ENCODE measurements at regions not wholly inside any gene's neighbourhood (a gene's known extent, or its start where the extent isn't known, plus 50 kb on each side); places are given as distances from the start of the nearest gene placed in this dataset.

- DNase-seq (ENCODE audit: low read depth) = no peak
- no peak for TF ChIP-seq MAX (IDR thresholded peaks at IDR 0.05; ENCODE audit: low read depth, low read length)
- TF ChIP-seq CTCF (IDR thresholded peaks at IDR 0.05; ENCODE audit: low read depth, low read length) = no peak
- TF ChIP-seq MYC (IDR thresholded peaks at IDR 0.05; ENCODE audit: low read depth, low read length) = no peak
- TF ChIP-seq POLR2A (IDR thresholded peaks at IDR 0.05; ENCODE audit: extremely low read depth, insufficient read length) = no peak
- H3K4me3 ChIP-seq (ENCODE audit: low read depth, low read length) = no peak overlapping the region
These were observed 112.9 kb downstream of the CDC7 start for GRCh38 chr1:91613595-91613994.

GRCh38 chr1:91616712-91617111 lies 116.1 kb downstream of the CDC7 start:
- DNase-seq (ENCODE audit: low read depth) = no peak
- TF ChIP-seq CTCF (IDR thresholded peaks at IDR 0.05; ENCODE audit: low read depth, low read length) = no peak
- no peak for TF ChIP-seq POLR2A (IDR thresholded peaks at IDR 0.05; ENCODE audit: extremely low read depth, insufficient read length)
- no peak for TF ChIP-seq MYC (IDR thresholded peaks at IDR 0.05; ENCODE audit: low read depth, low read length)
- TF ChIP-seq MAX (IDR thresholded peaks at IDR 0.05; ENCODE audit: low read depth, low read length) = no peak
- no peak overlapping the region for H3K4me3 ChIP-seq (ENCODE audit: low read depth, low read length)

GRCh38 chr1:91617285-91617765 lies 116.7 kb downstream of the CDC7 start:
- no peak overlapping the region for H3K4me3 ChIP-seq (ENCODE audit: low read depth, low read length)
- no peak for TF ChIP-seq MAX (IDR thresholded peaks at IDR 0.05; ENCODE audit: low read depth, low read length)
- no peak for TF ChIP-seq MYC (IDR thresholded peaks at IDR 0.05; ENCODE audit: low read depth, low read length)
- TF ChIP-seq POLR2A (IDR thresholded peaks at IDR 0.05; ENCODE audit: extremely low read depth, insufficient read length) = no peak
- no peak for TF ChIP-seq CTCF (IDR thresholded peaks at IDR 0.05; ENCODE audit: low read depth, low read length)
- DNase-seq (ENCODE audit: low read depth) = no peak

GRCh38 chr1:91619881-91620280 lies 119.2 kb downstream of the CDC7 start:
- DNase-seq (ENCODE audit: low read depth) = no peak
- TF ChIP-seq MYC (IDR thresholded peaks at IDR 0.05; ENCODE audit: low read depth, low read length) (no peak), CTCF (IDR thresholded peaks at IDR 0.05; ENCODE audit: low read depth, low read length) (no peak), MAX (IDR thresholded peaks at IDR 0.05; ENCODE audit: low read depth, low read length) (no peak), POLR2A (IDR thresholded peaks at IDR 0.05; ENCODE audit: extremely low read depth, insufficient read length) (no peak)

GRCh38 chr1:91621360-91621759 lies 120.7 kb downstream of the CDC7 start:
- DNase-seq (ENCODE audit: low read depth) = no peak
- no peak for TF ChIP-seq CTCF (IDR thresholded peaks at IDR 0.05; ENCODE audit: low read depth, low read length)
- TF ChIP-seq MYC (IDR thresholded peaks at IDR 0.05; ENCODE audit: low read depth, low read length) = no peak
- no peak for TF ChIP-seq POLR2A (IDR thresholded peaks at IDR 0.05; ENCODE audit: extremely low read depth, insufficient read length)
- no peak for TF ChIP-seq MAX (IDR thresholded peaks at IDR 0.05; ENCODE audit: low read depth, low read length)
- H3K4me3 ChIP-seq (ENCODE audit: low read depth, low read length) = no peak overlapping the region

More at GRCh38 chr1:91619881-91620280, 119.2 kb downstream of the CDC7 start:
- H3K4me3 ChIP-seq (ENCODE audit: low read depth, low read length) = no peak overlapping the region
